Suppressor macrophage treated with lipopolysaccharide for 4 hours (primary cell): ENCODE measurements at regions not wholly inside any gene's neighbourhood (a gene's known extent, or its start where the extent isn't known, plus 50 kb on each side); places are given as distances from the start of the nearest gene placed in this dataset.

Experiments
- DNase-seq: peaks from one replicate; pipeline ENCODE4 v3.0.0-alpha.2; 2020

DNA sequence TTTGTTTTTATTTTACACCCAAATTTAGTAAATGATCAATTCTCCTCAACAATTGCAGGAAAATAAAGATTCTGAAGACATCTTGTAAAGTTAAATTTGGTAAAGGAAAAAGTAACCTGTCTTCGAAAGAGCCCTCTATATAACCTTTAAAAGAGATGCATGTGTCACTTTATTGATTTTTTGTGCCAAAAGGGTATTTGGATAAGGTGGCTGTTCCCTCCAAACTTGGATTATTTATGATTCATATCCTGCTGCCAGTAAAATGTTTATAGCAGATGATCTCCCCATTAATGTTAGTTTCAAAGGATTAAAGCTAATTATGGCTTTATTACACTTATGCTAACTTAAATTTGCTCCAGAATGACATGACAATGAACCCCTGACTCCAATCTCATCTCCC lies 98.8 kb downstream of the DUSP6 start:
- DNase-seq = no peak

DNA sequence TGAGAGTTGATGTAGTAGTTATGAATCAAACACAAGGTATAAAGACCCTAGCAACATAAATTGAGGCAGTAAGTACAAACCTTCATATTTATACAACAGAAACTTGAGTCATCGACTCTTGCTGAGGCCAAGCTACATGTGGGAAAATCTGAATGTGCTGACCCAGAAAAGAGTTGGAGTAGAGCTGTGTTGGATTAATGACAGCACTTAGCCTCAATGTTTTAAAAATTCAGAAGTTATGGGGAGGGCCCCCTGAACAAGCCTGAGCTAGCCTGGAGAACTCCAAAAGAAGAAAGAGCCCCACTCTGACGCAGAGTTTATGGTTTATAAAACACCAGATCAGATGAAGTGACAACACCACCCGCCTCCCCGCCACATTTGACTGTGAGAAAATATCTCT lies 100.0 kb downstream of the DUSP6 start:
- no peak for DNase-seq

DNA sequence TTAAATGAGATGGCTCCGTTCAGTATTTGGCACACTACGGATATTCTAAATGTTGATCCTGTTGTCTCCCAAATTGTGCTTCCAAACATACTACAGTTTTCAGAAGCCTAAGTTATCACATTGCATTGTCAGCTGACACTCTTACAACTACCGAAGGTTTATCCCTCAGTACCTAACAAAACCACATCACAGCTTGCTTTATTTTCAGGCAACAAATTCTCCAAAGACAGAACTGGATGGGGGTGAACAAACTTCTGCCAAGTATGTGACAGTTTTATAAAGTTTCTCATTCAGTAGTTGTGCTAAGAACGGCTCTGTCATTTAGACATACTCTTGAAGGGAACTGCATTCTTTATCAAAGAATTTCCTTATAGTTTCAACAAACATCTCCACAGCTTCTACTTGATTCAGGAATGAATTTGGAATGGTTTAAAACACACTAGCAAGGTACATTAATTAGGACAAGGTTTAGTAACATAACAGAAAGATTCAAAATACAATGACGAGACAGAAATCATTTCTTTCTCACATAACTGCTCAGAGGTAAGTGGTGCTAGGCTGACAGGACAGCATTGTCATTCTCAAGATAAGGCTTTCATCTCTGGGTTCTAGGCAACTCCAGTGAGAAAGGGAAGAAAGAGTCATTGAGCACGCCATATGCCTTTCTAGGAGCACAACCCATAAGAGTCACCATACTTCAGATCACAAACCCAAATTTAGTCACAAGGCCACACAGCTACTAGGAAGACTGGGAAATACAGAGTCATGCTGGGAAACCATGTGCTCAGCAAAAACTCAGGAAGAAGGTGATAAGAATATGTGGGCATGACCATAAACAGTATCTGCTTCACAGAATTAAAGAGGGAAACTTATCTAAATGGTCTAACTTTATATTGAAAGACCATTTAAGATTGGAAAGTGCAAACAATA lies 100.7 kb downstream of the DUSP6 start:
- no peak for DNase-seq

DNA sequence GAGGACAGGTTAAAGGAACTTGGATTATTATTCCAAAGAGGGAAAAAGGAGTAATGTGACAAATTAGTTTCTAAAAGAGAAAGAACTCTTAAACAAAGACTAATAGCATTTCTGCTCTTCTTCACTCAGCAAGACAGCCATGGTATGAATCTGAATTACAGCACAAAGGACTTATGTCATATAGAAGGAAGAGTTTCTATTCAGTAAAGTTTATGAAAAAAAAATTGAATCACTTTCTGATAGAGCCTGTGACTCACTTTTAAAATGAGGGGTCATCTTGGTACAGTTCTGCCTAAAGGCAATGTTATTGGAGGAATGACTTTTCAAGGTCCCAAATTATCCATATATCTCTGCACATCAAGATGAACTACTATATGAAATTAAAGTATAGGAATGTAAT lies 101.7 kb downstream of the DUSP6 start:
- DNase-seq = peak; percentile 56

DNA sequence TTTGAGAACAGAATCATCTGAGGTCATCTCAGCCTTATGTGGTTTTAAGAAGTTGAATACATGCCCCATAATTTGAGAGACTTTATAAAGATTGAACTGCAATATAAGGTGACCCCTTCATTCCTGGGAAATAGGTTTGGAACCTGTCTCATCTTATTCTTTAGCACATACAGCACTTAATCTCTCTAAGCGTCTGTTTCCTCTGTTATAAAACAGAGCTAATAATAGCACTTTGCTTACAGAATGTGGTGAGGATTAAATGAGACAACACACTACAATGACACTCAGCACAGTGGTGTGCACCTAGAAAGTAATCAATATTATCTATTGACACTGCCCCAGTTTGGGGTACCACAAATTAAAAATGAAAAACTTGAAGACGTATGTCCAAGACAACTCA lies 102.1 kb downstream of the DUSP6 start:
- DNase-seq = no peak

DNA sequence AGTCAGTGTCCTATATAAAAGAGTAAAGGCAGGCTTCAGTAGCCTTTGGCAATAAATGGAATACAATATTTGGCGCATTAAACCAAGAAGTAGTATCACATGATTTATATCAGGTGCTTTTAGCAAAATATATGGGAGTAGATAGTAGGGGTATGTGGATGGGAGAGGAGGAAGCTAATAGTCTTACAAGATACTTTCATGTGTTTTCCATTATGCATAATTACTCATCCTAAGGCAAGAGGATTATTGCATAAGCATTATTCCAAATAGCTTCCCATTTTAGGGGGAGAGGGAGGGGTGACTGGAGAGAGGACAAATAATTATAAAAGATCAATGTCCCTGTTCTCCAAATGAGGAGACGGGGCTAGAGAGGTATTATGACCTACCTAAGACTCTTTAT lies 104.3 kb downstream of the DUSP6 start:
- peak; percentile 52 for DNase-seq

DNA sequence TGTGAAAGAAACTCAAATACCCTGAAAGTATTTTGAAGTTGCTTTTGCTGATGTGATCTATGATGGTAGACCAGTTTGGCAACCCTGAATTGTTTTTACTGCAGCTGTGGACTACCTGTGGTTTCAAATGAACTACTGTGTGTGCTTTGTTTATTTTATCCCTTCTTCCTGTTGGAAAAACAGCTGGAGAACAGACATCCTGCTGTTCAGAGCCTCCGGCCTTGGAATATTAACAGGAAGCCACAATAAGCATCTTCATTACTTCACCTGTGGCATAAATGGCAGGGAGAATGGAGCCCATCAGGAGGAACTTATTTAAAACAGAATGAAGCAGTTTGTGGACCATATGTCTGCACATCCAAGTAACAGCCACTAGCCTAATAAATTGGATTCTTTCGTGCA lies 104.8 kb downstream of the DUSP6 start:
- no peak for DNase-seq

DNA sequence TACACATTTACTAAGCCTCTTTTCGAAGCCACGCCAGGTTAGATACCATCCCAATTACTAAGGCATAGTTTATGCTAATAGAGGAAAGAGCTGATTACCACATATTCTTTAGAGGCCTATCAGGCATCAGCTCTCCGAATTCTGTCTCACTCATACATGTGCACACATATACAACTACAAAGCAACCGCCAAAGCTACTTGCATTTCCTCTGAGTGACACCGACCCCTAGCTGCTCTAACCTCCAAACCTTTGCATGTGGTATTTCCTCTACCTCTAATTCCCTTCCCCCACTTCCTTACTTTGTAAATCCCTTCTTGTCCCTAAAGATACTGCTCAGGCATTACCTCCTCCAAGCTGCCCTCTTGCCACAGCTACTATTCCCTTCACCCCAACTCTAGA lies 107.2 kb downstream of the DUSP6 start:
- no peak for DNase-seq

DNA sequence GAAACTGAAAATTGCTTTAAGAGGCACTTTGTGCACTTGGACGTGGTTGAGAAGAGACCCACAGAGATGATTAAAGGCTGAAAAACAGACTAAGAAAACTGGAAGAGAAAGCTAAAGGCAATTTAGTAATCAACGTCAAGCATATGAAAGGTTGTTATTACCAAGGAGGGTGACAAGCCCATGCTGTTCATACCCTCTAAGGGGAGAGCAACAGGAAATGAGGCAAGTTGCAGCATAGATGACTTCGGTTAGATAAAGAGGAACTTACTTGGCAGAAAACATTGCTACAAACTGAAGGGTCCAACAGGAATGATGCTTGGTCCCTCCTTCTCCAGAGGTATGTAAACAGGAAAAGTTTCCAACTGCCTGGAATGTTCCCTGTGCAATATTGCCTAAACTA lies 107.8 kb downstream of the DUSP6 start:
- peak; percentile 92 for DNase-seq

DNA sequence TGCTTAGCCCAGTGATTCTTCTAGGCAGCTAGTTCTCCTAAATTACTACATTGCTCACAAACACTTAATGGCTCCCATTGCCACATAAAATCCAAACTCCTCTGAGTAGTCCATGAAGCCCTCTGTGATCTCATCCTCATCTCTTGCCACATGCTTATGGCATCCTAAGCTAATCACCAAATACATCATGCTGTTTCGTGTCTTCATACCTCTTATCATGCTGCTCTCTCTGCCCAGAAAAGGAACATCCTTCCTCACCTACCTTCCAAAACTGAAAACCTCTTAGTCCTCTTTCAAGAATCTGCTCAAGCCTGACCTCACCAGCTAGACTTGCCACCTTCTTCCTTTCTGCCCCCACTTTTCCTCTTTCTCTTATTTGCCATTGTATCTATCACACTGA lies 108.5 kb downstream of the DUSP6 start:
- peak; percentile 79 for DNase-seq

DNA sequence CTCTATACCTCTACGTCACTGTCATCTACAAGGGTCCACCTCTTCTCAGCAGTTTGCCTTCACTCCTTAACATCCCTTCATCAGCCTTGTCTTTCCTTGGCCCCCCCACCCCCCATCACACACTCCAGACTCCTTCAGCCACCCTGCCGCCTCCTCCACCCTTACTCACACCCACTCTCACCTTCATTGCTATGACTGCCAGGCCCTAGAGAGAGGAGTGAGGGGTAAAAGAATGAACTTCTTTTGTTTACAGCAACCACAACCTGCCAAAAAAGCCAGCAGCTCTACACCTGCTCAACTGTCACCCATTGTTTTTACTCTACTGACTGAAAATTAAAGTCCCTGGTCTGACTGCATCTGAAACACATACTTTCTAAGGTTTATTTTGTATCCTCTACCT lies 112.8 kb downstream of the DUSP6 start:
- no peak for DNase-seq

DNA sequence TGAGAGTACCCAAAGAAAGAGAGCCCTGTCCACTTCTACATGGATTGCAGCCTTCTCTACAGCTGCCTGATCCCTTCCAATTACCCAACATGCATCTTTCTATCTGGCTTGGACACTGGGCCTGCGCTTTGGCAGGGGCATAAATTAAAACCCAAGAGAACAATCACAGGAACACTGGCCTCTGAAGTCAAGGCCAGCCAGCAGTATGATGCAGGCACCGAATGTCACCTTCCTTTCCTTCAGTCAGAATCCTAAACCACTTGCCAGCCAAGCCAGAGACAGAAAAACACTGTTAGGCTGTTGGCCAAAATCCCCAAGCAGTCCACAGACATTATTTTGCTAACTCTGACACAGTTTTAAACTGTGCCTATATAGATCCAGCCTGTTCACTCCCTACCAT lies 113.7 kb downstream of the DUSP6 start:
- no peak for DNase-seq

DNA sequence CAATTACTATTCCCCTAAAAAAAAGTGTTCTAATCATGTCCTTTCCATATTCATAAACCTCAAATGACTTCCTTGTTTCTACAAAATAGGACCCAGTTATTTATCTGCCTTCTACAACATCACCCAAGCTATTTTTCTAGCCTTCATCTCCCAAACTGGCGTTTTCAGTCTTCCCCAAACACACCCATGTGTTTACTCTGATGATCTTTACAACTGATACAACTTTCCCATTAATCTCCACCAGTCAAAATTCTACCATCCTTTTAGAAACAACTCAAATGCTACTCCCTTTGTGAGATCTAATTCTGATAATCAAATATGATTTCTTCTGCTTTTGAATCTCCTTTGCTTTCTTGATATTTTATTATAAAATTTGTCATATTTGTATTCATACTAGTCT lies 114.5 kb downstream of the DUSP6 start:
- DNase-seq = no peak

DNA sequence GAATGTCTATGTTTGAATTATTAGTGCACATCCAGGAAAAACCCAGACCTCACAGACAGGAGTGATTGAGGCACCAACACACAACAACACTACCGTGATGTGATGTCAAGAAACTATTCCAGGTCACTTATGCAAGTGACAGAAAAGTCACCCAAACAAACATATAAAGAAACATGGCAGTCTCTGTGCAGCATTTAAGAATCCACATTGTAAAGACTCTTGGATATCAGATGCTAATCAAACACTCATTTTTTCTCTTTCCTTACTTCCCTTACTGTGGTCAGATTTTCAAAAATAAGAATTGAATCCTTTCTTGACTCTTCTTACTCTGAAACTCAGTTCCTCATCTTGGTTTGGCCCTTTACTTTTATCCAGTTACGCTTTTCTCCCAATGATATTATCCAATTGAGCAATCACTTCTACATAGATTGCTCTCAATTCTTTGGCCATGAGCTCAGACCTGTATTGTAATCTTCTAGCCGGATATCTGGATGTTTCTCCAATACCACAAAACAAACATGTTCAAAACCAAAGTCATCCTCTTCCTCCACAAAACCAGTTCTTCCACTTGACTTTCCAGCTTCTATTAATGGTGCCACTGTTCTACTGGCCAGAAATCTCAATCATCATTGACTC lies 115.4 kb downstream of the DUSP6 start:
- peak; percentile 47 for DNase-seq

DNA sequence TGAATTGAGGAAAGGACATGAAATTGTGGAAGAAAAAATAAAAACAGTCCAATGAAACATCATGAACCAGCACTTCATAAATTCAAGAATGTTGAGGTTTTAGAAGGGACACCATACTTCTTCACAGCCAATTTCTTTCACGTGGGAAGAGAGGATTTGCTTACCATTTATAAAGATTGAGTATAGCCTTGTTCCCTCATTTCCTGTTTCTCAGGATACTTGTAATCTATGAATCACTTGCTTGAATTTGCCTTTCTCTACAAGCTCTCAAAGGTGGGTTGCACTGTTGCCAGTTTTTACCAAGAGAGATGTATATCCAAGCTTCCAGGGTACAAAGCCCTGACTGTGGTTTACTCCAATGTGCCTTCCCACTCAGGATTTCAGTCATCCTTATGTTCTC lies 116.1 kb downstream of the DUSP6 start:
- peak; percentile 38 for DNase-seq

DNA sequence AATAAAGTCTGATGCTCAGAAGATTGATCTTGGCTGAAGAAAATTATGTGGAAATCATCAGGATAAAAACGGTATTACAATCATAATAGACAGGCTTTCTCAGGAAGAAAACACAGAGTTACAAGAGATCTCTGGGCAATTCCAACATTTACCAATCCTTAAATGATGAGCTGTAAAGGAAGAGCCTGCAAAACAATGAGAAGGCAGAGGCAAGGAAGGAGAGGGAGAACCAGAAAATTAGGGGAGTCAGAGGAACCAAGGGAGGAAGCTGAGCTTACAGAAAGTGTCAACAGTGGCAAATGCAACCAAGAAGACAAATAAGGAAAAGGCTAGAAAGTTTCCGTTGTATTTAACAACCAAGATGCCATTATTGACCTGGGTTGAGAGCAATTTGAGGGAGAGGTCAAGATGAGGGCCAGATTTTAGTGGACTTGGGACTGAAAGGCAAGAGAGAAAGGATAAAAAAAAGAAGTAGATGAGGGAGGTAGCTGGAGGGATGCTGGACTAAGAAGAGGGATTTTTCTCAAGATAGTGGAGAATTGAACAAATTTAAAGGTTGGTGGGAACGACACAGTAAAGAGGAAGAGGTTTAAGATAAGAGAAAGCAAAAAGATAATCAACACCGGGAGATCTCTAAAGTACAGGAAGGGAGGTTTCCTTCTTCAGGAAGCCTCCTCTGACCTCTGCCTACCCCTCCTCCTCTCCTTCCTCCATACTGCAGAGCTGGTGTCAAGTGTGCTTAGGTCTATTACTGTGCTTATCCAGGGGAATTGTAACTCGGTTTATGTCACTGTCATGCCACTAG lies 116.9 kb downstream of the DUSP6 start:
- DNase-seq = peak; percentile 56

DNA sequence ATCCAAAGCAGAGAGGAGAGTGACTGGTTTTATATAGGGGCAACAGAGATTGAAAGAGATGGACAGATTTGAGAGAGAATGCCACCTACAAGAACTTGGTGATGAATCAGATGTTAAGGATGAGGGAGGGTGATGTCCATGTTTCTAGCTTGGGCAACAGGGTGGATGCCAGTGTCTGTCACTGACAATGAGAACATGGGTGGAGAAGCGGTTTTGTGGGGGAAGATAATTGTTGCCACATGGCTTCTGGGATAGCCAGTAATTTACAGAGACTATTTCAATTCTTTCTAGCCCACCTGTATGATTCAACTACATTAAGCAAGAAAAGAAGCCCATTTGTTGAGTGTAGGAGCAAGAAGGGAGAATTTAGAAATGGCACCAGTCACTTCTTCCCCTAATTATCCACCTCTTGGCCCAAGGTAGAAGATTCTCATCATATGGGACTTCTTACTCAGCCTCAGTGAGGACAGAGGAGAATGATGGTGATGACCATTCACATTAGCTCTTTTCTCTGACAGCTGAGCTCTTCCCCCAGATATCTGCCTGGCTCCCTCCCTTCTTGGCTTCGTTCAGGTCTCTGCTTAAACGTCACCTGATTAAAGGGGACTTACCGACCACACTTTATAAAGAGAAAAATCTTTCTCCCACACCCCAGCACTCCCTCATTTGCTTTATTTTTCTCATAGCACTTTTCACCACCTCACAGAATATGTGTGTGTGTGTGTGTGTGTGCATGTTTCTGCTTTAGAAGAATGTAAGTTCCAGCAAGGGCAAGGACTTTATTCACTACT lies 117.8 kb downstream of the DUSP6 start:
- peak; percentile 27 for DNase-seq

DNA sequence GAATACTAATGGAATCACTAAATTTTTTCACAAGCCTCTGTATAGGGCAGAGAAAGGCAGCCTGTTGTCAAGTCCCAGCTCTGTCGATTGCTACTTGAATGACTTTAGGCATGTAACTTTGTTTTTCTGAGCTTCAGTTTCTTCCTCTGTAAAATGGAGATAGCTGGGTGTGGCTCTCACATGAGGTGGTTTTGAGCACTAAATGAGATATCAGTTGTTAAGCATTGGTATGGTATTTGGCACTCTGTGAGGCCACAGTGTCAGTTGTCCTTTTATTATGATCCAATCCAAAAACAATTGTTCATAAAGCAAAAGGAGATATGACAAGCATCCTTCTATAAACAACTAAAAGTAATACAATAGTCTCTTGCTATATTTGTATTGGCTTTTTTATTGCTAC lies 120.6 kb downstream of the DUSP6 start:
- DNase-seq = no peak

DNA sequence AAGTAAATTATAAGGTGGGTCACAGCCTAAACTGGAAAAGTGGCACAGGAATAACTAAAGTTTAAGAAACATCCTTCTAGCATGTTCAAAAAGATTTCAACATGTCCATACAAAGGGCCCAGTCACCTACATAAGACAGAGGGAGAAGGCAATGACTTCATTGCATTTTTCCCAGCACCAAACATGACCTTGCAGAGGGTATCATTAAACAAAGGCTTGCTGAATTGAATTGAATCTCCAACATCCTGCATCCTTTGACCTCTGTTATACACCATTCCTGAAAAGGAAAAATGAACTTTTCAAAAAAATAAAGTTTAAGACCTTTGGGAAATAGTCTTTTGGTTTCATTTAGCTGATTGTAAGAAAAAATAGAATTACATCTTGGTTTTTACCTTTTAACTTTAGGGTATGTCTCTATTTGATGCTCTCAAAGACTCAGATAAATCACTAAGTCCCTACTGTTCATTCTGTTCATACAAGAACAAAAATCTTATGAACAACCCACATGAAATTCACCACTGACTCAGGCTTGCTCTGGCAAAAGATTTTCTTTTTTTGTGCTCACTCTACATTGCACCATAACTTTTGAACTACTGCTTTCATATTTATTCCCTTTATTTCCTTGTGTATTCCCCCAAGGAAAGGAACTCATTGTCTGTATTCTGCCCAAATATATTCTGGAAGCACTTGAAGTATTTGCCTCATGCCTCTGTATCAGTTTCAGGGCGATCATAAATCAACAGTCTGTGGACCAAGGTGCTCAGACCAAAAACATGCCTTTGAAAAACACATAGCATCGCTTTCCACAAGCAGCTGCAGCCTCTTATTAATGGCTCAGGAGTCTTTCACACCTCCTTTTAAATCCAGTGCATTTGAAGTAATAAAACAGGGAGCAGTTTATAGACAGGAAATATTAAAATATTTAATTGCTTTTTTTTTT lies 121.7 kb downstream of the DUSP6 start:
- DNase-seq = peak; percentile 20

DNA sequence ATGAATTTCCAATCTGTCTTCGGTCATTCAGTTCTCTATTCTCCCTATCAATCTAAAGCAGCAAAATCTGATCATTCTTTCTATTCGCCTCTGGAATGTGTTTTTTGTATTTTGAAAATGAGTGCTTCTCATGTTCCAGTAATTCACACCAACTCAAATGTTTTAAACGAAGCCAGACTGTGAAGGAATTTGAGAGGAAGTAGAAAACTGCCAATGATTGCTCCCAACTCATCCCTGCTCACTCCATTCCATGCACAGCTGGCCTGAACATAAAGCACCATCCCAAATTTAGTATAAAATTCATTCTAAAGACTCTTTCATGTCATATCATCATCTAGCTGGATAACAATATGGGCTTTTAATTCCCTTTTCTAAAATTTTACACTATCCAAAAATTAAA lies 123.8 kb downstream of the DUSP6 start:
- no peak for DNase-seq

DNA sequence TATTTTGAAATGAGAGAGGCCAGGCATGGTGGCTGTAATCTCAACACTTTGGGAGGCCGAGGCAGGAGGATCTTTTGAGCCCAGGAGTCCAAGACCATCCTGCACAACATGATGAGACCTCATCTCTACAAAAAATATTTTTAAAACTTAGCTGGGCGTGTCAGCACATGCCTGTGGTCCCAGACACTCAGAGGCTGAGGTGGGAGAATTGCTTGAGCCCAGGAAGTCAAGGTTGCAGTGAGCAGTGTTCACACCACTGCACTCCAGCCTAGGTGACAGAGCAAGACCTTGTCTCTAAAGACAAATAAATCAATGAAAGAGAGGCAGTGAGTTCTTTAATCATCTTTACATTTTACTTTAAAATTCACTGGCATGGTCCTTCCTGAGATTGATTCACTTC lies 124.5 kb downstream of the DUSP6 start:
- no peak for DNase-seq
